LNCaP clone FGC (cell line): ENCODE measurements at regions not wholly inside any gene's neighbourhood (a gene's known extent, or its start where the extent isn't known, plus 50 kb on each side); places are given as distances from the start of the nearest gene placed in this dataset.

Experiments used
- DNase-seq: peaks from one replicate; pipeline ENCODE4 v3.0.0-alpha.2; 2011; ENCODE audit warnings: low read depth
- H3K4me3 ChIP-seq: 2 replicates; pipeline ENCODE4 v1.5.1; 2011; ENCODE audit warnings: mild to moderate bottlenecking, low read depth, low read length, control low read depth
- CTCF ChIP-seq: IDR thresholded peaks from 2 replicates; pipeline ENCODE4 v1.5.1; 2012; ENCODE audit warnings: mild to moderate bottlenecking; ENCODE audit not compliant: control insufficient read depth, insufficient read depth; ENCODE audit errors: extremely low read depth

GRCh38 chr3:55352668-55353067 lies 134.4 kb downstream of the WNT5A start:
- TF ChIP-seq CTCF: no peak
- no peak for DNase-seq
- H3K4me3 ChIP-seq: no peak overlapping the region

- no peak for TF ChIP-seq CTCF
- no peak for DNase-seq
- H3K4me3 ChIP-seq: no peak overlapping the region
These were observed 137.3 kb downstream of the WNT5A start for GRCh38 chr3:55349851-55350250.

GRCh38 chr3:55343486-55344357 lies 143.4 kb downstream of the WNT5A start:
- H3K4me3 ChIP-seq: no peak overlapping the region
- DNase-seq: no peak
- TF ChIP-seq CTCF: no peak

- no peak overlapping the region for H3K4me3 ChIP-seq
- no peak for TF ChIP-seq CTCF
- DNase-seq: no peak
These were observed 145.5 kb downstream of the WNT5A start for GRCh38 chr3:55341502-55342031.

GRCh38 chr3:55339819-55340218 lies 147.3 kb downstream of the WNT5A start:
- no peak for TF ChIP-seq CTCF
- no peak overlapping the region for H3K4me3 ChIP-seq
- DNase-seq: no peak

GRCh38 chr3:55339390-55339789 lies 147.7 kb downstream of the WNT5A start:
- TF ChIP-seq CTCF: no peak
- no peak overlapping the region for H3K4me3 ChIP-seq
- DNase-seq: no peak
